Esophagus squamous epithelium (tissue), 5 donors: ENCODE measurements at regions not wholly inside any gene's neighbourhood (a gene's known extent, or its start where the extent isn't known, plus 50 kb on each side); places are given as distances from the start of the nearest gene placed in this dataset.

ENCODE experiments used
- DNase-seq: peaks from one replicate; lab custom pipeline; 2025; lab: John Stamatoyannopoulos, UW
- H3K27ac ChIP-seq, 4 donors: fragments of 200-600 bp; sonication (generic); one replicate each; pipeline ENCODE4 v1.5.1; 2016 to 2019; ENCODE audit warnings: mild to moderate bottlenecking in 1 of 4
- H3K27me3 ChIP-seq, 4 donors: fragments of 200-600 bp; sonication (generic); 1 replicate in 3 of 4; 2 replicates in 1 of 4; pipeline versions ENCODE4 v1.5.1 to v1.6.0; 2017 to 2021; ENCODE audit warnings: antibody characterized with exemption in 1 of 4
- H3K36me3 ChIP-seq, 3 donors: fragments of 200-600 bp; sonication (generic); one replicate each; pipeline ENCODE4 v1.5.1; 2016 to 2019
- H3K4me1 ChIP-seq, 3 donors: fragments of 200-600 bp; sonication (generic); one replicate each; pipeline ENCODE4 v1.5.1; 2017 to 2019
- H3K4me3 ChIP-seq, 4 donors: fragments of 200-600 bp; sonication (generic); 1 replicate in 3 of 4; 2 replicates in 1 of 4; pipeline ENCODE4 v1.5.1; 2016 to 2019; ENCODE audit warnings: mild to moderate bottlenecking in 2 of 4, moderate library complexity in 1 of 4
- H3K9me3 ChIP-seq, 3 donors: fragments of 200-600 bp; sonication (generic); one replicate each; pipeline ENCODE4 v1.5.1; 2016 to 2019
- CTCF ChIP-seq, 6 experiments: fragments of 450-650 bp in 4 of 6; fragments of 200-600 bp in 2 of 6; sonication (generic) in 2 of 6; IDR thresholded peaks; one replicate each; pipeline ENCODE4 v1.5.1; 2016 to 2019; ENCODE audit warnings: antibody characterized with exemption in 6 of 6, mild to moderate bottlenecking in 4 of 6, moderate library complexity in 4 of 6
- POLR2A ChIP-seq, 4 donors: fragments of 450-650 bp; IDR thresholded peaks; one replicate each; pipeline ENCODE4 v1.6.1; 2017; ENCODE audit warnings: antibody characterized with exemption in 4 of 4, mild to moderate bottlenecking in 4 of 4, moderate library complexity in 3 of 4
- WGBS, 2 donors: methylation state at CpG; one replicate each; pipeline ENCODE4 v1.1.5; 2018; 5-methylcytosine and 5-hydroxymethylcytosine counted together
- intact Hi-C: fragments of 100-400 bp; cut with DNase I; formaldehyde crosslinking; loops from one replicate; pipeline ENCODE4 v1.15.0; 2022
- donor health status: DM: yes; HTN: yes; CAD: no.

- no peak overlapping the region for H3K4me3 ChIP-seq
- H3K27me3 ChIP-seq: no peaks in the 10 kb centered on the region
- H3K36me3 ChIP-seq: no peaks in the 10 kb centered on the region
- no peak overlapping the region for H3K27ac ChIP-seq
- intact Hi-C loops: no loop called here
- WGBS, 2 donors: 76 to 84% methylated on average over 3 of the region's 3 CpGs
- TF ChIP-seq POLR2A (IDR thresholded peaks at IDR 0.05) (no peak), CTCF (IDR thresholded peaks at IDR 0.05) (no peak)
- H3K4me1 ChIP-seq: no peaks in the 10 kb centered on the region
- DNase-seq: no peak
- H3K9me3 ChIP-seq: no peaks in the 10 kb centered on the region
Observed at GRCh38 chr6:14187406-14187805, 69.8 kb downstream of the CD83 start.

- Histone ChIP-seq H3K27me3 (peaks cover 0 to 5% (median 0%) of the 10 kb centered on the region in 4 donors), H3K4me1 (no peaks in the 10 kb centered on the region), H3K9me3 (no peaks in the 10 kb centered on the region), H3K4me3 (no peak overlapping the region), H3K27ac (no peak overlapping the region), H3K36me3 (no peaks in the 10 kb centered on the region)
- WGBS, 2 donors: 98 to 100% methylated on average over 2 of the region's 2 CpGs
- intact Hi-C loops: no loop called here
- DNase-seq: no peak
- TF ChIP-seq POLR2A (IDR thresholded peaks at IDR 0.05) (no peak), CTCF (IDR thresholded peaks at IDR 0.05) (no peak)
Observed at GRCh38 chr6:14189074-14189473, 71.5 kb downstream of the CD83 start.

- intact Hi-C loops: no loop called here
- Histone ChIP-seq H3K4me1 (no peaks in the 10 kb centered on the region), H3K27ac (no peak overlapping the region), H3K9me3 (no peaks in the 10 kb centered on the region), H3K36me3 (no peaks in the 10 kb centered on the region), H3K4me3 (no peak overlapping the region), H3K27me3 (peaks cover 0 to 5% (median 0%) of the 10 kb centered on the region in 4 donors)
- TF ChIP-seq POLR2A (IDR thresholded peaks at IDR 0.05) (no peak), CTCF (IDR thresholded peaks at IDR 0.05) (no peak)
- WGBS, 2 donors: 75 to 77% methylated on average over 6 of the region's 6 CpGs
- DNase-seq: no peak
Observed at GRCh38 chr6:14190191-14190928, 72.8 kb downstream of the CD83 start.

- H3K4me3 ChIP-seq: no peak overlapping the region
- TF ChIP-seq CTCF (IDR thresholded peaks at IDR 0.05): no peak
- no peak for TF ChIP-seq POLR2A (IDR thresholded peaks at IDR 0.05)
- H3K27me3 ChIP-seq: peaks cover 0 to 5% (median 0%) of the 10 kb centered on the region in 4 donors
- no peaks in the 10 kb centered on the region for H3K36me3 ChIP-seq
- no peak overlapping the region for H3K27ac ChIP-seq
- no peak for DNase-seq
- 78 to 85% methylated on average over 6 of the region's 6 CpGs for WGBS, 2 donors
- no peaks in the 10 kb centered on the region for H3K9me3 ChIP-seq
- intact Hi-C loops: no loop called here
- no peaks in the 10 kb centered on the region for H3K4me1 ChIP-seq
Observed at GRCh38 chr6:14190929-14191224, 73.3 kb downstream of the CD83 start.

- intact Hi-C loops: no loop called here
- TF ChIP-seq CTCF (IDR thresholded peaks at IDR 0.05): no peak
- no peak for TF ChIP-seq POLR2A (IDR thresholded peaks at IDR 0.05)
- Histone ChIP-seq H3K36me3 (no peaks in the 10 kb centered on the region), H3K9me3 (no peaks in the 10 kb centered on the region), H3K27ac (no peak overlapping the region), H3K27me3 (peaks cover 0 to 5% (median 0%) of the 10 kb centered on the region in 4 donors), H3K4me1 (no peaks in the 10 kb centered on the region), H3K4me3 (no peak overlapping the region)
- 82 to 90% methylated on average over 2 to 3 of the region's 3 CpGs for WGBS, 2 donors
- DNase-seq: no peak
Observed at GRCh38 chr6:14191761-14192160, 74.2 kb downstream of the CD83 start.
